Type B pancreatic cell (in vitro differentiated cells): ENCODE measurements at regions not wholly inside any gene's neighbourhood (a gene's known extent, or its start where the extent isn't known, plus 50 kb on each side); places are given as distances from the start of the nearest gene placed in this dataset.

Source experiments
- DNase-seq: peaks from one replicate; pipeline ENCODE4 v3.0.0; 2021; ENCODE audit warnings: mixed read lengths; ENCODE audit not compliant: unreplicated experiment; ENCODE audit errors: extremely low spot score
- H3K27ac Mint-ChIP-seq: 2 replicates; pipeline ENCODE4 v1.8.0; 2021; ENCODE audit warnings: mild to moderate bottlenecking, mixed read lengths
- H3K27me3 Mint-ChIP-seq: 2 replicates; pipeline ENCODE4 v1.8.0; 2021; ENCODE audit warnings: mixed read lengths
- H3K36me3 Mint-ChIP-seq: 2 replicates; pipeline ENCODE4 v1.8.0; 2021; ENCODE audit warnings: mixed read lengths
- H3K4me1 Mint-ChIP-seq: one replicate; pipeline ENCODE4 v1.8.0; 2021; ENCODE audit warnings: mixed read lengths; ENCODE audit not compliant: unreplicated experiment
- H3K4me3 Mint-ChIP-seq: 2 replicates; pipeline ENCODE4 v1.8.0; 2021; ENCODE audit warnings: mild to moderate bottlenecking, mixed read lengths
- H3K9me3 Mint-ChIP-seq: 2 replicates; pipeline ENCODE4 v1.8.0; 2021; ENCODE audit warnings: mixed read lengths
- TF ChIP-seq, protein P1 (sequence below): fragments of 200-600 bp; sonication (generic); conservative IDR thresholded peaks from 2 replicates; pipeline ENCODE4 v1.5.0; 2021; ENCODE audit warnings: antibody characterized with exemption, mild to moderate bottlenecking

DNA sequence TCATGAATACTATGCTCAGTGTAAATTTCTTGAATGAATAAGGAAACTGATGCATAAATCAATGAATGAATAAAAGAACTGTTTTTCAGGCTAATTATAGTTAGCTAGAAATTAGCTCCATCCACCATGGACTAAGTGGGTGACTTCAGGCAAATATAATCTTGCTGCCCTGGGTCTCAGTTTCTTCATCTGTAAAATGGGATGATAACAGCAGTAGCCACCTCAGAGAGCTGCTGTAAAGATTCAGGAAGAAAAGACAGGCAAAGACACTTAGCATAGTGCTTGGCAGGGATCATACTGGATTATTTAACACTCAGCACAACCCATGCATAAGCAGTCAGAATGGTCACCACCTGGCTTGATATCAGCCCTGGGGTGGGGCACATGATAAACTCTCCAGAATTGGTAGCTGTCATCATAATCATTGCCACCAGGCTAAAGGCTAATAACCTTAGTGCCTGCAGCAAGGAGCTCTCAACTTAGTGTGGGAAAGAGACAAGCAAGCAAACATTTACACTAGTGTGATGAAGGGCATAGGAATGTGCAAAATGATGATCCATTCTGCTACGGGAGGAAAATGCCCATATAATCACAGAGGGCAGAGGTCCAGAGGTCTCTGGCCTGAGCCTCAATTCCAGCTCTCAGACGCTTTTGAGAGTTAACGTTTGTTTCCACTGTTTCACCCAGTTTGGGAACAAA, 234.7 kb upstream of the TBX3 start:
- DNase-seq = no peak
- Mint-ChIP-seq H3K27me3 (no peaks in the 10 kb centered on the region), H3K9me3 (peaks cover 5% of the 10 kb centered on the region), H3K4me1 (peaks cover 41% of the 10 kb centered on the region), H3K4me3 (no peak overlapping the region), H3K27ac (no peak overlapping the region), H3K36me3 (no peaks in the 10 kb centered on the region)
- TF ChIP-seq, protein P1, sequence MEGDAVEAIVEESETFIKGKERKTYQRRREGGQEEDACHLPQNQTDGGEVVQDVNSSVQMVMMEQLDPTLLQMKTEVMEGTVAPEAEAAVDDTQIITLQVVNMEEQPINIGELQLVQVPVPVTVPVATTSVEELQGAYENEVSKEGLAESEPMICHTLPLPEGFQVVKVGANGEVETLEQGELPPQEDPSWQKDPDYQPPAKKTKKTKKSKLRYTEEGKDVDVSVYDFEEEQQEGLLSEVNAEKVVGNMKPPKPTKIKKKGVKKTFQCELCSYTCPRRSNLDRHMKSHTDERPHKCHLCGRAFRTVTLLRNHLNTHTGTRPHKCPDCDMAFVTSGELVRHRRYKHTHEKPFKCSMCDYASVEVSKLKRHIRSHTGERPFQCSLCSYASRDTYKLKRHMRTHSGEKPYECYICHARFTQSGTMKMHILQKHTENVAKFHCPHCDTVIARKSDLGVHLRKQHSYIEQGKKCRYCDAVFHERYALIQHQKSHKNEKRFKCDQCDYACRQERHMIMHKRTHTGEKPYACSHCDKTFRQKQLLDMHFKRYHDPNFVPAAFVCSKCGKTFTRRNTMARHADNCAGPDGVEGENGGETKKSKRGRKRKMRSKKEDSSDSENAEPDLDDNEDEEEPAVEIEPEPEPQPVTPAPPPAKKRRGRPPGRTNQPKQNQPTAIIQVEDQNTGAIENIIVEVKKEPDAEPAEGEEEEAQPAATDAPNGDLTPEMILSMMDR = peak; percentile 22

DNA sequence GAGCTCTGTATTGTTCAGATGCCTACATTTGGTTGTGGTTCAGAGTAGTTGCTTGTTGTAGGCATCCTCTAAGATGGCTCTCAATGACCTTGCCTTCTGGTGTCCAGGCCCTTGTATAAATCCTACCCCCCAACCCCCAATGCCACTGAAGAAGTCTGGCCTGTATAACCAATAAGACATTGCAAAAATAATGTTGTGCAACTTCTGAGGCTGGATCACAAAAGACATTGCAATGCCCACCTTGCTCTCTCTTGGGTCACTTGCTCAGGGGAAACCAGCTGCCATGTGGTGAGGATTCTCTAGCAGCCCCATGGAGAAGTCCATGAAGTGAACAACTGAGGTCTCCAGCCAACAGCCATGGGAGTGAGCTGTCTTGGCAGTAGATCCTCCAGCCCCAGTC, 234.0 kb upstream of the TBX3 start:
- Mint-ChIP-seq H3K9me3 (peaks cover 5% of the 10 kb centered on the region), H3K4me3 (no peak overlapping the region), H3K27ac (no peak overlapping the region), H3K27me3 (no peaks in the 10 kb centered on the region), H3K36me3 (no peaks in the 10 kb centered on the region), H3K4me1 (peaks cover 41% of the 10 kb centered on the region)
- TF ChIP-seq, protein P1 = no peak
- DNase-seq = no peak

DNA sequence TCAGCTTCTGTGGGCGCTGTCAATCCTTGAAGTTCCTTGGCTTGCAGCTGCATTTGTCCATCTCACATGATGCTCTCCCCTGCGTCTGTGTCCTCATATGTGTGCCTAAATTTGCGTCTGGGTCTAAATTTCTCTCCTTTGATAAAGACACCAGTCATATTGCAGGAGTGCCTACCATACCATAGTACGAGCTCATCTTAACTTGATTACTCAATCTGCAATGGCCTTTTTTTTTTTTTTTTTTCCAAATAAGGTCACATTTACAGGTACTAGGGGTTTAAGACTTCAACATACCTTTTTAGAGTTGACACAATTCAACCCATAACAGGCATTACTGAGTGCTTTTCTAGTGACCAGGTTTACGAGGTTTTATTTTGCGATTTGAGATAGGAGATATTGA, 233.3 kb upstream of the TBX3 start:
- no peak overlapping the region for H3K4me3 Mint-ChIP-seq
- H3K27ac Mint-ChIP-seq = no peak overlapping the region
- TF ChIP-seq, protein P1 = no peak
- peaks cover 41% of the 10 kb centered on the region for H3K4me1 Mint-ChIP-seq
- peaks cover 5% of the 10 kb centered on the region for H3K9me3 Mint-ChIP-seq
- H3K27me3 Mint-ChIP-seq = no peaks in the 10 kb centered on the region
- DNase-seq = no peak
- H3K36me3 Mint-ChIP-seq = no peaks in the 10 kb centered on the region

DNA sequence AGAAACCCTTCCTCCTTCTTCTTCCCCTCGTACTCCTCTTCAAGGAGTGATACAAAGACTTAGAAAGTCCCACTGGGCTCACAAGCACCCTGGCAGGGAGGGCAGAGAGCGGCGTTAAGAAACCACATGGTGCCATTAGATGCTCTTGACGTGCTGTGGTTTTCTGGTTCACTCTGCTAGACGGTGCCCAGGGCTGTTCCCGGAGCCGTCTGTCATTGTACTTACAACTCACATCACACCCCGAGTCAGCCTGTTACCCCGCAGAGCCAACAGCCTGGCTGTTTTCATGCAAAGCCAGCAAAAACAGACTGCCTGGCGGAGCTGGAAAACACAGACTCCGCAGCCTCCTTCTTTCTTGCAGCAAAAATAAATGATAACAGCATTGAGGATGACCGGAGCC, 232.6 kb upstream of the TBX3 start:
- no peak for DNase-seq
- Mint-ChIP-seq H3K36me3 (no peaks in the 10 kb centered on the region), H3K27me3 (no peaks in the 10 kb centered on the region), H3K27ac (peak overlapping the region; percentile 30), H3K9me3 (peaks cover 5% of the 10 kb centered on the region), H3K4me1 (peaks cover 41% of the 10 kb centered on the region), H3K4me3 (no peak overlapping the region)
- TF ChIP-seq, protein P1 = no peak

DNA sequence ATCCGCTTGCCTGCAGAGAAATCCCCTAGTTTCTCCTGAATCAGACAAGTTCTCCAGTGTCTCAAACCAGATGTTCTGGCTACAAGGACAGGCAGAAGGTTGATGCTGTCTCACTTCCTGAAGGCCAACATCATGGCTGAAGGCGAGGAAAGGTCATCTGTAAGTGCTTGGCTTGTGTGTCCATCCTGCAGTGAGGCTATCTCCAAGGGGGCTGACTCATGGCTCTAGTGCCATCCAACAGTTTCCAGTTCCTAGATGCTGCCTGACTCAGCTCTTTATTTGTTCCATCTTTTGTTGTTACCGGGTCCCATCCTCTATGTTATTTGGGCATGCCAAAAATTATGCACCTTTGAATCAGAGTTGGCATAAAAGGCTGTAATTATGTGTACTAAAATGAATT, 232.1 kb upstream of the TBX3 start:
- Mint-ChIP-seq H3K4me1 (peaks cover 41% of the 10 kb centered on the region), H3K27ac (peak overlapping the region; percentile 30)

More for the DNA sequence above, 232.1 kb upstream of the TBX3 start:
- Mint-ChIP-seq H3K36me3 (no peaks in the 10 kb centered on the region), H3K9me3 (peaks cover 5% of the 10 kb centered on the region), H3K4me3 (no peak overlapping the region), H3K27me3 (no peaks in the 10 kb centered on the region)
- no peak for DNase-seq
- TF ChIP-seq, protein P1 = no peak
